Hematopoietic multipotent progenitor cell (in vitro differentiated cells): ENCODE measurements at regions not wholly inside any gene's neighbourhood (a gene's known extent, or its start where the extent isn't known, plus 50 kb on each side); places are given as distances from the start of the nearest gene placed in this dataset.
"Not testable (repeated sequence)": the region's sequence is repeated elsewhere in the genome, so short reads cannot be mapped to it uniquely, and the experiment has no call there.

Experiments
- DNase-seq, 3 donors: peaks; one replicate each; pipeline ENCODE4 v3.0.0-alpha.2; 2011 to 2015; ENCODE audit warnings: low read depth in 2 of 3, low spot score in 2 of 3

- DNase-seq: no peak
These were observed 142.6 kb upstream of the SERPINE2 start for GRCh38 chr2:224181534-224182155.

- DNase-seq: no peak
These were observed 141.7 kb upstream of the SERPINE2 start for GRCh38 chr2:224180810-224181209.

GRCh38 chr2:224178056-224178455, 139.0 kb upstream of the SERPINE2 start:
- DNase-seq: no peak

- DNase-seq: no peak
These were observed 136.5 kb upstream of the SERPINE2 start for GRCh38 chr2:224175538-224175937.

GRCh38 chr2:224174990-224175389, 135.9 kb upstream of the SERPINE2 start:
- DNase-seq: no peak

GRCh38 chr2:224174521-224174920, 135.4 kb upstream of the SERPINE2 start:
- no peak for DNase-seq

- DNase-seq: no peak
These were observed 134.8 kb upstream of the SERPINE2 start for GRCh38 chr2:224173933-224174332.

GRCh38 chr2:224173210-224173609, 134.1 kb upstream of the SERPINE2 start:
- DNase-seq: no peak

- no peak for DNase-seq
These were observed 132.1 kb upstream of the SERPINE2 start for GRCh38 chr2:224171226-224171625.

- no peak for DNase-seq
These were observed 130.8 kb upstream of the SERPINE2 start for GRCh38 chr2:224169847-224170246.

- not testable (repeated sequence) for DNase-seq
These were observed 128.7 kb upstream of the SERPINE2 start for GRCh38 chr2:224167781-224168180.

- DNase-seq: no peak
These were observed 127.6 kb upstream of the SERPINE2 start for GRCh38 chr2:224166654-224167053.

GRCh38 chr2:224165901-224166319, 126.8 kb upstream of the SERPINE2 start:
- no peak for DNase-seq

GRCh38 chr2:224163566-224164307, 124.7 kb upstream of the SERPINE2 start:
- DNase-seq: no peak

GRCh38 chr2:224162122-224162521, 123.0 kb upstream of the SERPINE2 start:
- no peak for DNase-seq

GRCh38 chr2:224161712-224162111, 122.6 kb upstream of the SERPINE2 start:
- DNase-seq: no peak

GRCh38 chr2:224160917-224161316, 121.8 kb upstream of the SERPINE2 start:
- DNase-seq: no peak

- DNase-seq: no peak
These were observed 120.4 kb upstream of the SERPINE2 start for GRCh38 chr2:224159345-224159928.

- DNase-seq: no peak
These were observed 119.7 kb upstream of the SERPINE2 start for GRCh38 chr2:224158831-224159230.

- DNase-seq: no peak
These were observed 119.0 kb upstream of the SERPINE2 start for GRCh38 chr2:224158061-224158460.

- no peak for DNase-seq
These were observed 118.6 kb upstream of the SERPINE2 start for GRCh38 chr2:224157655-224158054.

- DNase-seq: no peak
These were observed 117.3 kb upstream of the SERPINE2 start for GRCh38 chr2:224156436-224156835.
